OCI-LY3 (cell line): ENCODE measurements at regions not wholly inside any gene's neighbourhood (a gene's known extent, or its start where the extent isn't known, plus 50 kb on each side); places are given as distances from the start of the nearest gene placed in this dataset.
A peak's percentile ranks its signal among the peaks of the same experiment; 100 is the strongest.

Experiments
- H2AFZ ChIP-seq: fragments of 200-600, 300-600 bp; shearing (Covaris generic); 2 replicates; pipeline ENCODE4 v1.6.0; 2014; ENCODE audit warnings: antibody characterized with exemption, low read depth, low read length
- H3K27ac ChIP-seq: fragments of 200-600, 300-600 bp; sonication (generic); 2 replicates; pipeline ENCODE4 v1.5.1; 2014; ENCODE audit warnings: mild to moderate bottlenecking, low read length, moderate library complexity, mixed read lengths
- H3K27me3 ChIP-seq: fragments of 200-600, 300-600 bp; sonication (generic); 2 replicates; pipeline ENCODE4 v1.6.1; 2014; ENCODE audit warnings: low read depth, low read length, mixed read lengths
- H3K36me3 ChIP-seq: fragments of 200-600, 300-600 bp; sonication (generic); replicated peaks from 2 replicates; pipeline ENCODE3; 2014; ENCODE audit warnings: low read depth, low read length, mixed read lengths
- H3K4me1 ChIP-seq: fragments of 300-600, 200-600 bp; sonication (generic); 2 replicates; pipeline ENCODE4 v1.6.1; 2014; ENCODE audit warnings: low read length, mixed read lengths
- H3K4me2 ChIP-seq: fragments of 200-600, 300-600 bp; sonication (generic); 2 replicates; pipeline ENCODE4 v1.6.1; 2014; ENCODE audit warnings: low read length, mixed read lengths
- H3K4me3 ChIP-seq: fragments of 300-600, 200-600 bp; sonication (generic); 2 replicates; pipeline ENCODE4 v1.5.1; 2014; ENCODE audit warnings: antibody characterized with exemption, mild to moderate bottlenecking, low read length, moderate library complexity
- H3K79me2 ChIP-seq: fragments of 300-600, 200-600 bp; shearing (Covaris generic); 2 replicates; pipeline ENCODE4 v1.6.1; 2014; ENCODE audit warnings: mild to moderate bottlenecking, low read length, mixed read lengths
- H3K9ac ChIP-seq: fragments of 300-600, 200-600 bp; shearing (Covaris generic); 2 replicates; pipeline ENCODE4 v1.6.0; 2014; ENCODE audit warnings: mild to moderate bottlenecking, low read length, moderate library complexity
- H3K9me3 ChIP-seq: fragments of 200-600, 300-600 bp; shearing (Covaris generic); 2 replicates; pipeline ENCODE4 v1.6.1; 2014; ENCODE audit warnings: low read length, mixed read lengths; ENCODE audit not compliant: insufficient read depth
- H4K20me1 ChIP-seq: fragments of 200-600, 300-600 bp; sonication (generic); 2 replicates; pipeline ENCODE4 v1.6.1; 2016; ENCODE audit warnings: low read length, mixed read lengths; ENCODE audit not compliant: insufficient read depth
- EZH2phosphoT487 ChIP-seq: fragments of 200-600 bp; shearing (Covaris generic); IDR thresholded peaks from 2 replicates; pipeline ENCODE4 v1.6.1; 2018; ENCODE audit warnings: antibody characterized with exemption, mixed run types, low read depth
- TF ChIP-seq, protein P1 (sequence below): fragments of 200-600, 300-600 bp; sonication (generic); IDR thresholded peaks from 2 replicates; pipeline ENCODE4 v1.5.1; 2014; ENCODE audit warnings: antibody characterized with exemption, low read length, low read depth

DNA sequence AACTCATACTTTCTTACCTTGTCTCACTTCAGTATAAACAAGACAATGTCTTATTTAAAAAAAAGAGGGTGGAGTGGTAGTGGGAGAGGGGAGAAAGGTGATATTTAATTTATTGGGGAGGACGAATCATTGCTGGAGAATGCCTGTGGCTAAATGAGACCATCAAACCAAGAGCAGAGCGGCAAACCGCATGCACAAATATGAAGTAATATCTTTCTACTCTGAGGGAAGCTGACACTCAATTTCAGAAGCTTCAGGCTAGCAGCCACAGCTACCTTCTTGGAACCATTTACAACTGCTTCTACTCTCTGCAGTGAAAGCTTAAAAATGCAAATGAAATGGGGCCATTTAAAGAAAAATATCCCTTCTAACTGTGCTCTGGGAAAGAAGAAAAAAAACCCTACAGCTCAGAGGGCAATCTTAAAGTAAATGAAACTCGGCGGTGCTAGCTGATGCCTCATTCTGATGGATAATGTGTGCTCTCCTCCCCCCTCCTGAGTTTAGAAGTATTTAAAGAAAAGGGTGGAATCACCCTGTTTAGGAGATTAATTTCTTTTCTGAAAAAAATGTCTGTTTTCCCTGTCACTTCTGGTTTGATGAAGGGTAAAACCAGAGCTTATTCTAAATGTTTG lies 178.2 kb upstream of the CAMK1G start:
- peaks cover 44% of the 10 kb centered on the region for H3K27me3 ChIP-seq
- peak overlapping the region; percentile 9; the same call in 1 of the 2 replicates for H2AFZ ChIP-seq
- peaks cover 17% of the 10 kb centered on the region for H3K4me1 ChIP-seq
- H4K20me1 ChIP-seq = no peaks in the 10 kb centered on the region
- H3K9ac ChIP-seq = no peak overlapping the region
- peak overlapping the region; percentile 39 for H3K4me3 ChIP-seq
- no peak overlapping the region; the same call in 1 of the 2 replicates for H3K27ac ChIP-seq
- H3K36me3 ChIP-seq = no peaks in the 10 kb centered on the region
- no peaks in the 10 kb centered on the region for H3K9me3 ChIP-seq
- TF ChIP-seq EZH2phosphoT487 = no peak
- TF ChIP-seq, protein P1, sequence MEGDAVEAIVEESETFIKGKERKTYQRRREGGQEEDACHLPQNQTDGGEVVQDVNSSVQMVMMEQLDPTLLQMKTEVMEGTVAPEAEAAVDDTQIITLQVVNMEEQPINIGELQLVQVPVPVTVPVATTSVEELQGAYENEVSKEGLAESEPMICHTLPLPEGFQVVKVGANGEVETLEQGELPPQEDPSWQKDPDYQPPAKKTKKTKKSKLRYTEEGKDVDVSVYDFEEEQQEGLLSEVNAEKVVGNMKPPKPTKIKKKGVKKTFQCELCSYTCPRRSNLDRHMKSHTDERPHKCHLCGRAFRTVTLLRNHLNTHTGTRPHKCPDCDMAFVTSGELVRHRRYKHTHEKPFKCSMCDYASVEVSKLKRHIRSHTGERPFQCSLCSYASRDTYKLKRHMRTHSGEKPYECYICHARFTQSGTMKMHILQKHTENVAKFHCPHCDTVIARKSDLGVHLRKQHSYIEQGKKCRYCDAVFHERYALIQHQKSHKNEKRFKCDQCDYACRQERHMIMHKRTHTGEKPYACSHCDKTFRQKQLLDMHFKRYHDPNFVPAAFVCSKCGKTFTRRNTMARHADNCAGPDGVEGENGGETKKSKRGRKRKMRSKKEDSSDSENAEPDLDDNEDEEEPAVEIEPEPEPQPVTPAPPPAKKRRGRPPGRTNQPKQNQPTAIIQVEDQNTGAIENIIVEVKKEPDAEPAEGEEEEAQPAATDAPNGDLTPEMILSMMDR = no peak
- H3K4me2 ChIP-seq = peak overlapping the region; percentile 49
- no peaks in the 10 kb centered on the region for H3K79me2 ChIP-seq

DNA sequence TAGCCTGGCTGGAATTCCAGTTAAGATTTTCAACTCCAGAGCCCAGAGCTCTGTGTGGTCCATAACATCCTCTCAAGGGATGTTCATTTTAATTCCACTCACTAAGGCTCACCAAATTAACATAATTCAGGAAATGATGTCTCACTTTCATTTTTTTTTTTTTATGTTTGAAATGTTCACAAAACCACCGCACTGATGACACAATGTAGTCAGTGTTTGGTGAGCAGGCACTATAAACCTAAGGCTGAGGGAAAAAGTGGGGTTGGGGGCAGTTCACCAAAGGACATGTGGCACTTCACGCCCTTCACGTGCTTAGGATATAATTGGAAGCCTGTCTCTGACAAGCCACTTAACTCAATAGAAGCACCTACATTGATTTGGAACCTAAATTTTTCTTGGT lies 177.3 kb upstream of the CAMK1G start:
- peak overlapping the region; percentile 49 for H3K4me2 ChIP-seq
- no peak overlapping the region for H2AFZ ChIP-seq
- H3K27me3 ChIP-seq = peaks cover 45% of the 10 kb centered on the region
- H3K9ac ChIP-seq = no peak overlapping the region
- peaks cover 17% of the 10 kb centered on the region for H3K4me1 ChIP-seq
- H3K36me3 ChIP-seq = no peaks in the 10 kb centered on the region
- H3K27ac ChIP-seq = no peak overlapping the region
- H3K9me3 ChIP-seq = no peaks in the 10 kb centered on the region
- H4K20me1 ChIP-seq = no peaks in the 10 kb centered on the region
- TF ChIP-seq, protein P1 = no peak
- no peak for TF ChIP-seq EZH2phosphoT487
- H3K79me2 ChIP-seq = no peaks in the 10 kb centered on the region
- H3K4me3 ChIP-seq = no peak overlapping the region

DNA sequence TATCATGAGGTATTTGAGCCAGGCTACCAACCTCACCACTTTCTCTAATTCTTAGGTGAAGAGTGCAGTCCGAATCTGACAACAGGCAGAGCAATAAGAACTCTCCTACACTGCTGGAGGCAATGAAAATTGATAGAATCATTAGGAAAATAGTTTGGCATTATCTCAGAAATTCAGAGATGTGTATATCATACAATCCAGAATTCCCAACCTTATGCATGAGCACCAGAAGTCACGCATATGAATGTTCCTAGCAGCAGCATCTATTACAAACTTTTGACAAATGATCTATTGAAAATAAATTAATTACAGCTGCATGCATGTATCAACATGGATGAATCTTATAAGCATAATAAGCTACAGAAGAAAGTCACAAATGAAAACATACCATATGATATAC lies 176.9 kb upstream of the CAMK1G start:
- Histone ChIP-seq H3K27me3 (peaks cover 49% of the 10 kb centered on the region), H3K36me3 (no peaks in the 10 kb centered on the region), H3K27ac (no peak overlapping the region), H3K4me2 (no peak overlapping the region), H4K20me1 (no peaks in the 10 kb centered on the region), H3K4me3 (no peak overlapping the region), H2AFZ (no peak overlapping the region), H3K4me1 (peaks cover 20% of the 10 kb centered on the region), H3K79me2 (no peaks in the 10 kb centered on the region), H3K9ac (no peak overlapping the region), H3K9me3 (no peaks in the 10 kb centered on the region)
- no peak for TF ChIP-seq EZH2phosphoT487
- TF ChIP-seq, protein P1 = no peak

DNA sequence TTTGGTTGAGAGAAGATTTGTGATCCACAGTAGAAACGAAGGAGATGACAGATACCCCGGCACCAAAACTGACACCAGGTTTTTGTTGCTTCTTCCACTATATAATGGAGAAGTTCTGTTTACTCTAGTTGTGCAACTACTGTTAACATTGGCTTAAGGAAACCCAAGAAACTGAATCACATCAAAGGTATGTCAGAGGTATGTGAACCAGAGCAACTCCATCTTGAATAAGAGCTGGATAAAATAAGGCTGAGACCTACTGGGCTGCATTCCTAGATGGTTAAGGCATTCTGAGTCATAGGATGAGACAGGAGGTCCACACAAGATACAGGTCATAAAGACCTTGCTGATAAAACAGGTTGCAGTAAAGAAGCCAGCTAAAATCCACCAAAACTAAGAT lies 173.7 kb upstream of the CAMK1G start:
- Histone ChIP-seq H2AFZ (no peak overlapping the region), H3K79me2 (no peaks in the 10 kb centered on the region), H3K27me3 (peaks cover 65% of the 10 kb centered on the region), H3K27ac (no peak overlapping the region), H3K9me3 (no peaks in the 10 kb centered on the region), H3K4me1 (peaks cover 18% of the 10 kb centered on the region), H3K36me3 (no peaks in the 10 kb centered on the region), H4K20me1 (no peaks in the 10 kb centered on the region), H3K9ac (no peak overlapping the region), H3K4me2 (no peak overlapping the region), H3K4me3 (no peak overlapping the region)
- TF ChIP-seq, protein P1 = no peak
- no peak for TF ChIP-seq EZH2phosphoT487
